H1 (cell line): ENCODE measurements at regions not wholly inside any gene's neighbourhood (a gene's known extent, or its start where the extent isn't known, plus 50 kb on each side); places are given as distances from the start of the nearest gene placed in this dataset.

Experiments used
- CBX8 ChIP-seq: fragments of 300-800, 300-1000 bp; sonication (generic); IDR thresholded peaks from 2 replicates; pipeline ENCODE4 v1.7.1; 2016; ENCODE audit warnings: low read depth, low read length, borderline replicate concordance
- RAD21 ChIP-seq, 2 experiments: IDR thresholded peaks in 1 of 2; conservative IDR thresholded peaks in 1 of 2; 2 replicates each; pipeline ENCODE4 v1.6.1; 2011; ENCODE audit warnings: low read depth in 2 of 2, low read length in 2 of 2, improper control_type of control experiment in 1 of 2, inconsistent platforms in 1 of 2, mild to moderate bottlenecking in 1 of 2, moderate library complexity in 1 of 2

- TF ChIP-seq CBX8, result no peak
- no peak for TF ChIP-seq RAD21 (IDR thresholded peaks at IDR 0.05 in 1 of 2, conservative IDR thresholded peaks at IDR 0.05 in 1 of 2; ENCODE audit: low read depth in 2 of 2, low read length in 2 of 2)
Measured at GRCh38 chr9:4353236-4353635, 53.4 kb upstream of the GLIS3 start.
